HepG2 (cell line): ENCODE measurements at regions not wholly inside any gene's neighbourhood (a gene's known extent, or its start where the extent isn't known, plus 50 kb on each side); places are given as distances from the start of the nearest gene placed in this dataset.

Experiments used
- ATAC-seq: fragments of 200-7000 bp; cut with Tn5 transposase; 3 replicates; pipeline ENCODE4 v1.9.1; 2020; ENCODE audit warnings: mild to moderate bottlenecking, moderate library complexity
- BruUV-seq: library from RNA; stranded (reverse); fragments of 400-500 nt; replicated peaks from 2 replicates; lab custom pipeline; 2021; lab: Mats Ljungman, UMichigan
- CTCF ChIA-PET: fragments of 300-600 bp; formaldehyde crosslinking; extraction: SDS; loops from one replicate; lab custom pipeline; 2021; ENCODE audit warnings: low total read pairs, inconsistent platforms, low intra/inter-chr PET ratio; lab: Yijun Ruan, JAX
- POLR2A ChIA-PET: fragments of 350-600 bp; sonication (Branson Sonifier 250); formaldehyde crosslinking; loops from one replicate; lab custom pipeline; 2020; ENCODE audit warnings: antibody characterized with exemption, inconsistent platforms; lab: Yijun Ruan, JAX
- DNase-seq: peaks from one replicate; pipeline ENCODE4 v3.0.0-alpha.2; 2015; ENCODE audit warnings: low spot score
- FAIRE-seq: peaks from 3 replicates; lab custom pipeline; 2011; peaks lifted over from hg19 to GRCh38; lab: Jason Lieb, UNC
- H2AFZ ChIP-seq: one replicate; pipeline ENCODE4 v1.6.1; 2011; ENCODE audit warnings: low read length, inconsistent platforms
- H3K27ac ChIP-seq: fragments of 300-600 bp; 3 replicates; pipeline ENCODE4 v1.8.0; 2011; ENCODE audit warnings: mixed run types, mild to moderate bottlenecking, mixed read lengths, low read length, inconsistent platforms; ENCODE audit not compliant: insufficient read depth; ENCODE audit errors: extremely low read length
- H3K27me3 ChIP-seq, 2 experiments: fragments of 200-600 bp in 1 of 2; 2 replicates in 1 of 2; 3 replicates in 1 of 2; pipeline versions ENCODE4 v1.6.0 to v1.8.0; 2011; ENCODE audit warnings: low read length in 2 of 2, mild to moderate bottlenecking in 2 of 2, moderate library complexity in 2 of 2, inconsistent platforms in 1 of 2; ENCODE audit not compliant: insufficient read depth in 2 of 2, control insufficient read depth in 1 of 2
- H3K36me3 ChIP-seq, 2 experiments: fragments of 200-600 bp in 1 of 2; replicated peaks in 1 of 2; 2 replicates in 1 of 2; 3 replicates in 1 of 2; pipeline versions ENCODE4 v1.5.1 to v1.8.0; 2011; ENCODE audit warnings: low read length in 2 of 2, inconsistent platforms in 1 of 2; ENCODE audit not compliant: insufficient read depth in 2 of 2, control insufficient read depth in 1 of 2
- H3K4me1 ChIP-seq: 2 replicates; pipeline ENCODE4 v1.5.1; 2012; ENCODE audit warnings: low read length, inconsistent platforms; ENCODE audit not compliant: insufficient read depth
- H3K4me2 ChIP-seq: 2 replicates; pipeline ENCODE4 v1.6.0; 2011; ENCODE audit warnings: low read depth, low read length, inconsistent platforms
- H3K4me3 ChIP-seq, 3 experiments: fragments of 200-600 bp in 1 of 3; sonication (generic), shearing (Covaris generic) in 1 of 3; replicated peaks in 1 of 3; 2 replicates each; pipeline ENCODE4 v1.5.1; 2011 to 2016; ENCODE audit warnings: low read length in 3 of 3, inconsistent platforms in 2 of 3, low read depth in 2 of 3, mild to moderate bottlenecking in 2 of 3, control low read depth in 1 of 3, mixed read lengths in 1 of 3; ENCODE audit not compliant: insufficient read depth in 1 of 3
- H3K79me2 ChIP-seq: one replicate; pipeline ENCODE4 v1.6.1; 2011; ENCODE audit warnings: low read length, inconsistent platforms; ENCODE audit not compliant: insufficient read depth
- H3K9ac ChIP-seq: 2 replicates; pipeline ENCODE4 v1.6.0; 2011; ENCODE audit warnings: mild to moderate bottlenecking, low read depth, low read length, inconsistent platforms; ENCODE audit not compliant: insufficient read depth
- H3K9me3 ChIP-seq: 2 replicates; pipeline ENCODE4 v1.5.1; 2012; ENCODE audit warnings: mild to moderate bottlenecking, low read length
- H4K20me1 ChIP-seq: 2 replicates; pipeline ENCODE4 v1.6.0; 2011; ENCODE audit warnings: inconsistent platforms, mild to moderate bottlenecking, low read length, moderate library complexity; ENCODE audit not compliant: insufficient read depth
- CBX1 ChIP-seq: IDR thresholded peaks from one replicate; pipeline ENCODE4 v1.6.1; 2016; ENCODE audit warnings: antibody characterized with exemption, low read depth
- FOSL1 ChIP-seq: sonication (generic); formaldehyde crosslinking; IDR thresholded peaks from 2 replicates; pipeline ENCODE4 v1.9.0; 2021; ENCODE audit warnings: missing genetic modification reagents, borderline replicate concordance
- HMGA1 ChIP-seq: sonication (generic); formaldehyde crosslinking; conservative IDR thresholded peaks from 2 replicates; pipeline ENCODE4 v1.4.0; 2020; ENCODE audit warnings: missing genetic modification reagents
- POLR2AphosphoS2 ChIP-seq: IDR thresholded peaks from 2 replicates; pipeline ENCODE4 v1.6.1; 2011; ENCODE audit warnings: low read depth, low read length, improper control_type of control experiment
- RARG ChIP-seq: sonication (generic); formaldehyde crosslinking; IDR thresholded peaks from 2 replicates; pipeline ENCODE4 v1.4.0; 2020; ENCODE audit warnings: low read depth, mild to moderate bottlenecking, missing genetic modification reagents
- RNF2 ChIP-seq: fragments of 450-650 bp; conservative IDR thresholded peaks from 2 replicates; pipeline ENCODE4 v1.6.1; 2016; ENCODE audit warnings: low read depth
- SYNCRIP ChIP-seq: fragments of 200-400 bp; formaldehyde crosslinking; IDR thresholded peaks from 2 replicates; pipeline ENCODE4 v1.6.1; 2018; ENCODE audit warnings: mild to moderate bottlenecking, low read depth, low read length; ENCODE audit not compliant: insufficient read depth
- TRIM24 ChIP-seq: sonication (generic); formaldehyde crosslinking; IDR thresholded peaks from 2 replicates; pipeline ENCODE4 v1.8.0; 2022; ENCODE audit warnings: mild to moderate bottlenecking, missing genetic modification reagents
- ZNF747 ChIP-seq: sonication (generic); formaldehyde crosslinking; IDR thresholded peaks from 2 replicates; pipeline ENCODE4 v1.8.1; 2023; ENCODE audit warnings: missing genetic modification reagents, mild to moderate bottlenecking, borderline replicate concordance
- ZSCAN25 ChIP-seq: sonication (generic); formaldehyde crosslinking; IDR thresholded peaks from 2 replicates; pipeline ENCODE4 v1.8.0; 2022; ENCODE audit warnings: mild to moderate bottlenecking, missing genetic modification reagents
- in situ Hi-C: cut with HindIII; loops from 2 replicates; pipeline ENCODE4 v1.10.0; 2017; ENCODE audit warnings: low pct_unique_long_range_greater_than_20kb; ENCODE audit not compliant: extremely low pct_ligation_motif_present
- intact Hi-C: fragments of 100-400 bp; cut with micrococcal nuclease; formaldehyde crosslinking; loops from one replicate; pipeline ENCODE4 v1.10.0; 2022; ENCODE audit not compliant: unreplicated experiment
- TF ChIP-seq, protein P1 (sequence below): IDR thresholded peaks from 2 replicates; pipeline ENCODE4 v1.6.1; 2016; ENCODE audit warnings: mild to moderate bottlenecking
- TF ChIP-seq, protein P2 (sequence below): IDR thresholded peaks from 2 replicates; pipeline ENCODE4 v1.6.1; 2012; ENCODE audit warnings: low read depth, low read length, improper control_type of control experiment
- TF ChIP-seq, protein P3 (sequence below): sonication (generic); formaldehyde crosslinking; IDR thresholded peaks from 2 replicates; pipeline ENCODE4 v1.4.0; 2020; ENCODE audit warnings: missing genetic modification reagents, borderline replicate concordance
- TF ChIP-seq, protein P4 (sequence below): sonication (generic); formaldehyde crosslinking; IDR thresholded peaks from 2 replicates; pipeline ENCODE4 v1.5.1; 2020; ENCODE audit warnings: mild to moderate bottlenecking, missing genetic modification reagents, borderline replicate concordance

DNA sequence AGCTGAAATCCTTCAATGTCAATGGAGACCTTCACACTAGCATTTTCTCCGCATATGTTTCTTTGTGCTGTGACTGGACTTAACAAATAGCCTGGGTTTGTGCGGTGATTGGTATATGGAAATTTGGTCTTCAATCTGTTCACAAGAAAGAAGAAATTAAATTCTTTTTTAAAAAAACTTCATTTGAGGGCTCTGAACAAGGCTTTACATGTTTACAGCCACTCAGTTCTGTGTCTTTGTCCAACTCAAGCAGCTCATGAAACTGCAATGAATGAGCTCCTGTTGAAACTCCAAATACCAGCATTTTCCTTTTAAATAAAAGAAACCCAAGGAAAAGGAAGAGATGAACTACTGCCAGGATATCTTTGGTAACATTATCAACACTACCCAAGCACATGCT lies 57.3 kb downstream of the PIK3C2A start (continued):
- TF ChIP-seq, protein P1, sequence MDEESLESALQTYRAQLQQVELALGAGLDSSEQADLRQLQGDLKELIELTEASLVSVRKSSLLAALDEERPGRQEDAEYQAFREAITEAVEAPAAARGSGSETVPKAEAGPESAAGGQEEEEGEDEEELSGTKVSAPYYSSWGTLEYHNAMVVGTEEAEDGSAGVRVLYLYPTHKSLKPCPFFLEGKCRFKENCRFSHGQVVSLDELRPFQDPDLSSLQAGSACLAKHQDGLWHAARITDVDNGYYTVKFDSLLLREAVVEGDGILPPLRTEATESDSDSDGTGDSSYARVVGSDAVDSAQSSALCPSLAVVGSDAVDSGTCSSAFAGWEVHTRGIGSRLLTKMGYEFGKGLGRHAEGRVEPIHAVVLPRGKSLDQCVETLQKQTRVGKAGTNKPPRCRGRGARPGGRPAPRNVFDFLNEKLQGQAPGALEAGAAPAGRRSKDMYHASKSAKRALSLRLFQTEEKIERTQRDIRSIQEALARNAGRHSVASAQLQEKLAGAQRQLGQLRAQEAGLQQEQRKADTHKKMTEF (CRISPR knock-in tag), result no peak
- TF ChIP-seq, all 625 proteins: peak for 0

DNA sequence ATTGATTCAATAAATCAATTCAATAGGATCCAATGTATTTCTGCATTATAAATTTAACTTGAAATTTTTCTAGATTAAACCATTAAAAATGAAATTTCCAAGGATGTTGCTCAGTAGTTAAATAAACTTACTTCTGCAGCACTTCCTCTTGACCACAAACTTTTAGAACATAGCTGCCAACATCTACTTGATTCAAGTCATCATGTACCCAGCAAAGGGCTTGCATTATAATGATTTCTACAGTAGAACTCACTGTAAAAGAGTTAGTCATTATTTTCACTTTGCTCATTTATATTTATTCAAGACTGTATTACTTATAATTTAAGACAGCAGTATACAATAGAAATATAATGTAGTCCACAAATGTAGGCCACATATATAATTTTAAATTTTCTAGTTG lies 59.2 kb downstream of the PIK3C2A start:
- Histone ChIP-seq H3K27me3 (no peaks in the 10 kb centered on the region), H3K9me3 (no peaks in the 10 kb centered on the region), H2AFZ (no peak overlapping the region), H3K4me1 (peaks cover 20% of the 10 kb centered on the region), H3K4me2 (no peak overlapping the region), H3K4me3 (no peak overlapping the region), H3K9ac (no peak overlapping the region), H3K79me2 (no peaks in the 10 kb centered on the region), H3K27ac (no peak overlapping the region), H3K36me3 (peaks cover 4 to 27% of the 10 kb centered on the region in 2 experiments), H4K20me1 (no peaks in the 10 kb centered on the region)
- FAIRE-seq, result no peak
- no peak for TF ChIP-seq CBX1
- no peak for TF ChIP-seq TRIM24 (CRISPR knock-in tag)
- no peak for TF ChIP-seq SYNCRIP
- TF ChIP-seq ZSCAN25 (CRISPR knock-in tag), result no peak
- TF ChIP-seq POLR2AphosphoS2, result no peak
- TF ChIP-seq, protein P2, sequence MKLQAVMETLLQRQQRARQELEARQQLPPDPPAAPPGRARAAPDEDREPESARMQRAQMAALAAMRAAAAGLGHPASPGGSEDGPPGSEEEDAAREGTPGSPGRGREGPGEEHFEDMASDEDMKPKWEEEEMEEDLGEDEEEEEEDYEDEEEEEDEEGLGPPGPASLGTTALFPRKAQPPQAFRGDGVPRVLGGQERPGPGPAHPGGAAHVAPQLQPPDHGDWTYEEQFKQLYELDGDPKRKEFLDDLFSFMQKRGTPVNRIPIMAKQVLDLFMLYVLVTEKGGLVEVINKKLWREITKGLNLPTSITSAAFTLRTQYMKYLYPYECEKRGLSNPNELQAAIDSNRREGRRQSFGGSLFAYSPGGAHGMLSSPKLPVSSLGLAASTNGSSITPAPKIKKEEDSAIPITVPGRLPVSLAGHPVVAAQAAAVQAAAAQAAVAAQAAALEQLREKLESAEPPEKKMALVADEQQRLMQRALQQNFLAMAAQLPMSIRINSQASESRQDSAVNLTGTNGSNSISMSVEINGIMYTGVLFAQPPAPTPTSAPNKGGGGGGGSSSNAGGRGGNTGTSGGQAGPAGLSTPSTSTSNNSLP, result no peak
- no peak for TF ChIP-seq FOSL1 (CRISPR knock-in tag)
- TF ChIP-seq HMGA1 (CRISPR knock-in tag), result no peak
- TF ChIP-seq, protein P3, sequence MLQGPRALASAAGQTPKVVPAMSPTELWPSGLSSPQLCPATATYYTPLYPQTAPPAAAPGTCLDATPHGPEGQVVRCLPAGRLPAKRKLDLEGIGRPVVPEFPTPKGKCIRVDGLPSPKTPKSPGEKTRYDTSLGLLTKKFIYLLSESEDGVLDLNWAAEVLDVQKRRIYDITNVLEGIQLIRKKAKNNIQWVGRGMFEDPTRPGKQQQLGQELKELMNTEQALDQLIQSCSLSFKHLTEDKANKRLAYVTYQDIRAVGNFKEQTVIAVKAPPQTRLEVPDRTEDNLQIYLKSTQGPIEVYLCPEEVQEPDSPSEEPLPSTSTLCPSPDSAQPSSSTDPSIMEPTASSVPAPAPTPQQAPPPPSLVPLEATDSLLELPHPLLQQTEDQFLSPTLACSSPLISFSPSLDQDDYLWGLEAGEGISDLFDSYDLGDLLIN, result no peak
- TF ChIP-seq ZNF747 (CRISPR knock-in tag), result no peak
- TF ChIP-seq, protein P4, sequence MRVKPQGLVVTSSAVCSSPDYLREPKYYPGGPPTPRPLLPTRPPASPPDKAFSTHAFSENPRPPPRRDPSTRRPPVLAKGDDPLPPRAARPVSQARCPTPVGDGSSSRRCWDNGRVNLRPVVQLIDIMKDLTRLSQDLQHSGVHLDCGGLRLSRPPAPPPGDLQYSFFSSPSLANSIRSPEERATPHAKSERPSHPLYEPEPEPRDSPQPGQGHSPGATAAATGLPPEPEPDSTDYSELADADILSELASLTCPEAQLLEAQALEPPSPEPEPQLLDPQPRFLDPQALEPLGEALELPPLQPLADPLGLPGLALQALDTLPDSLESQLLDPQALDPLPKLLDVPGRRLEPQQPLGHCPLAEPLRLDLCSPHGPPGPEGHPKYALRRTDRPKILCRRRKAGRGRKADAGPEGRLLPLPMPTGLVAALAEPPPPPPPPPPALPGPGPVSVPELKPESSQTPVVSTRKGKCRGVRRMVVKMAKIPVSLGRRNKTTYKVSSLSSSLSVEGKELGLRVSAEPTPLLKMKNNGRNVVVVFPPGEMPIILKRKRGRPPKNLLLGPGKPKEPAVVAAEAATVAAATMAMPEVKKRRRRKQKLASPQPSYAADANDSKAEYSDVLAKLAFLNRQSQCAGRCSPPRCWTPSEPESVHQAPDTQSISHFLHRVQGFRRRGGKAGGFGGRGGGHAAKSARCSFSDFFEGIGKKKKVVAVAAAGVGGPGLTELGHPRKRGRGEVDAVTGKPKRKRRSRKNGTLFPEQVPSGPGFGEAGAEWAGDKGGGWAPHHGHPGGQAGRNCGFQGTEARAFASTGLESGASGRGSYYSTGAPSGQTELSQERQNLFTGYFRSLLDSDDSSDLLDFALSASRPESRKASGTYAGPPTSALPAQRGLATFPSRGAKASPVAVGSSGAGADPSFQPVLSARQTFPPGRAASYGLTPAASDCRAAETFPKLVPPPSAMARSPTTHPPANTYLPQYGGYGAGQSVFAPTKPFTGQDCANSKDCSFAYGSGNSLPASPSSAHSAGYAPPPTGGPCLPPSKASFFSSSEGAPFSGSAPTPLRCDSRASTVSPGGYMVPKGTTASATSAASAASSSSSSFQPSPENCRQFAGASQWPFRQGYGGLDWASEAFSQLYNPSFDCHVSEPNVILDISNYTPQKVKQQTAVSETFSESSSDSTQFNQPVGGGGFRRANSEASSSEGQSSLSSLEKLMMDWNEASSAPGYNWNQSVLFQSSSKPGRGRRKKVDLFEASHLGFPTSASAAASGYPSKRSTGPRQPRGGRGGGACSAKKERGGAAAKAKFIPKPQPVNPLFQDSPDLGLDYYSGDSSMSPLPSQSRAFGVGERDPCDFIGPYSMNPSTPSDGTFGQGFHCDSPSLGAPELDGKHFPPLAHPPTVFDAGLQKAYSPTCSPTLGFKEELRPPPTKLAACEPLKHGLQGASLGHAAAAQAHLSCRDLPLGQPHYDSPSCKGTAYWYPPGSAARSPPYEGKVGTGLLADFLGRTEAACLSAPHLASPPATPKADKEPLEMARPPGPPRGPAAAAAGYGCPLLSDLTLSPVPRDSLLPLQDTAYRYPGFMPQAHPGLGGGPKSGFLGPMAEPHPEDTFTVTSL (CRISPR knock-in tag), result no peak
- TF ChIP-seq RNF2, result no peak
- no peak for TF ChIP-seq RARG
- POLR2A ChIA-PET, result no interaction called here
- intact Hi-C loops, result no loop called here
- ATAC-seq, result no peak
- no TSS peak for BruUV-seq
- CTCF ChIA-PET, result no interaction called here
- in situ Hi-C loops, result no loop called here
- no peak for DNase-seq
